ENCODE measurements at regions not wholly inside any gene's neighbourhood (a gene's known extent, or its start where the extent isn't known, plus 50 kb on each side); places are given as distances from the start of the nearest gene placed in this dataset.

DNA sequence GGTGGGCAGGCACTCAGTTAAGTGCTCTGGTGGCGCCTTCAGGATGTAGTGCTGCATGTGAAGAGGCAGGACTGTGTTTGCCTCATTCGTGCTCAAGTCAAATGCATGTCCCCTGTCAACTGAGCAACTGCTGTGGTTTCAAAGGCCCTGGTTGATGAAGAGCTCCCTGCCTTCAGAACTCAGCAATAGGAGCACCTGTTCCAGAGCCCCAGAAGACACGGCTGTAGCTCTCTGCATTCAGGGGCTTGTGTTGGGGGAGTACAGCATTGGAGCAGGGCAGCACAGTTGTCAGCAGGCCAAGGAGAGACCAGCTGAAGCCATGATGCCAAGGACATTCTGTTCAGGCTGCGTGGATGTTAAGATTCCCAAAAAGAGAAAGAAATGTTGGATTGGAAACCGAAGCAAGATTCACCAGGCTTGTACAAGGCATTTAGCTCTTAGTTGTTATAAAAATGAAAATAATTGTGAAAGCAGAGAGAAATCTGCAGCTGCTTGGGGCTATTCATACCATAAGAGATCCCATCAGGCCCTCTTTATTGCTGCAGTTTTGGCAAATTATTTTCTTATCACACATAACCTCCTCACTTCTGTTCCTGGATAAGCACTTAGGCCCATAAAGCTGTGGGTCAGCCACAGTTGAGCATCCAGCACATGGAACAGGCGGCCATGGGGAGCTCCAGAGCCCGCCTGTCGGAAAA, 252.4 kb upstream of the ZNF521 start:
- no peak for DNase-seq
- Histone ChIP-seq H2BK120ac (ENCODE audit: low read depth, low read length) (no peak overlapping the region), H3K27me3 (ENCODE audit: control insufficient read depth, insufficient read depth, low read length) (peaks cover 18% of the 10 kb centered on the region), H3K9me3 (ENCODE audit: control insufficient read depth, insufficient read depth, low read length) (no peaks in the 10 kb centered on the region), H2AK5ac (ENCODE audit: low read depth, low read length) (no peak overlapping the region), H2AFZ (replicated peaks; ENCODE audit: low read length, poor library complexity) (no peak overlapping the region), H3K9me1 (ENCODE audit: insufficient read depth, low read length) (no peaks in the 10 kb centered on the region), H3K27ac (ENCODE audit: insufficient read depth, low read length) (no peak overlapping the region), H3K18ac (ENCODE audit: low read depth, low read length) (no peak overlapping the region), H3K56ac (ENCODE audit: extremely low read depth, insufficient read depth, low read length) (no peak overlapping the region), H3K36me3 (ENCODE audit: control insufficient read depth, insufficient read depth, low read length) (no peaks in the 10 kb centered on the region), H4K8ac (ENCODE audit: low read depth in 2 of 2, low read length in 2 of 2) (no peak overlapping the region), H4K20me1 (ENCODE audit: insufficient read depth, low read length) (no peaks in the 10 kb centered on the region), H4K5ac (ENCODE audit: low read depth, low read length) (no peak overlapping the region), H2AK9ac (replicated peaks; ENCODE audit: low read depth, low read length, poor library complexity) (no peak overlapping the region), H3K9ac (ENCODE audit: low read depth, low read length) (no peak overlapping the region), H3K23ac (ENCODE audit: low read depth, low read length) (no peak overlapping the region), H3K4me3 (ENCODE audit: insufficient read depth, low read depth, low read length) (no peak overlapping the region), H3K4ac (ENCODE audit: low read depth, low read length) (no peak overlapping the region), H2BK20ac (ENCODE audit: low read depth, low read length) (no peak overlapping the region), H3K4me1 (ENCODE audit: control insufficient read depth, insufficient read depth, low read length) (no peaks in the 10 kb centered on the region), H2BK15ac (ENCODE audit: low read depth, low read length) (no peak overlapping the region), H3K14ac (replicated peaks; ENCODE audit: low read depth, low read length) (no peak overlapping the region), H3K4me2 (ENCODE audit: low read depth, low read length) (no peak overlapping the region), H2BK5ac (ENCODE audit: low read depth, low read length, poor library complexity, severe bottlenecking) (no peak overlapping the region), H4K91ac (ENCODE audit: insufficient read depth, low read depth, low read length) (no peak overlapping the region), H3K79me1 (ENCODE audit: low read depth in 1 of 2, low read length in 2 of 2) (no peaks in the 10 kb centered on the region)
- in situ Hi-C loops (cut with MboI; ENCODE audit: low sequenced_read_pairs) = no loop called here
- no TSS peak for BruUV-seq (replicated peaks)
- dilution Hi-C loops (cut with HindIII; ENCODE audit: low sequenced_read_pairs, unreplicated experiment) = no loop called here
- intact Hi-C loops (cut with micrococcal nuclease) = no loop called here
- TF ChIP-seq MAZ (IDR thresholded peaks at IDR 0.05; ENCODE audit: borderline replicate concordance, low read depth, low read length) = no peak
- TF ChIP-seq MAFK (IDR thresholded peaks at IDR 0.05; ENCODE audit: low read depth, low read length) = no peak
- TF ChIP-seq NFE2L2 (IDR thresholded peaks at IDR 0.05; ENCODE audit: low read depth, low read length) = no peak
- no peak for TF ChIP-seq CTCF (conservative IDR thresholded peaks at IDR 0.05; ENCODE audit: low read depth, low read length)
- no peak for TF ChIP-seq RAD21 (IDR thresholded peaks at IDR 0.05; ENCODE audit: low read length)
- TF ChIP-seq, protein P1, sequence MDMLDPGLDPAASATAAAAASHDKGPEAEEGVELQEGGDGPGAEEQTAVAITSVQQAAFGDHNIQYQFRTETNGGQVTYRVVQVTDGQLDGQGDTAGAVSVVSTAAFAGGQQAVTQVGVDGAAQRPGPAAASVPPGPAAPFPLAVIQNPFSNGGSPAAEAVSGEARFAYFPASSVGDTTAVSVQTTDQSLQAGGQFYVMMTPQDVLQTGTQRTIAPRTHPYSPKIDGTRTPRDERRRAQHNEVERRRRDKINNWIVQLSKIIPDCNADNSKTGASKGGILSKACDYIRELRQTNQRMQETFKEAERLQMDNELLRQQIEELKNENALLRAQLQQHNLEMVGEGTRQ (IDR thresholded peaks at IDR 0.05; ENCODE audit: low read depth, low read length) = no peak
- no peak for TF ChIP-seq SMC3 (IDR thresholded peaks at IDR 0.05; ENCODE audit: low read depth, low read length)
- TF ChIP-seq BHLHE40 (IDR thresholded peaks at IDR 0.05; ENCODE audit: low read depth, low read length) = no peak
- no peak for TF ChIP-seq CHD1 (IDR thresholded peaks at IDR 0.05; ENCODE audit: low read depth, low read length)
- TF ChIP-seq POLR2A (IDR thresholded peaks at IDR 0.05; ENCODE audit: low read depth, low read length) = no peak
- TF ChIP-seq, protein P2, sequence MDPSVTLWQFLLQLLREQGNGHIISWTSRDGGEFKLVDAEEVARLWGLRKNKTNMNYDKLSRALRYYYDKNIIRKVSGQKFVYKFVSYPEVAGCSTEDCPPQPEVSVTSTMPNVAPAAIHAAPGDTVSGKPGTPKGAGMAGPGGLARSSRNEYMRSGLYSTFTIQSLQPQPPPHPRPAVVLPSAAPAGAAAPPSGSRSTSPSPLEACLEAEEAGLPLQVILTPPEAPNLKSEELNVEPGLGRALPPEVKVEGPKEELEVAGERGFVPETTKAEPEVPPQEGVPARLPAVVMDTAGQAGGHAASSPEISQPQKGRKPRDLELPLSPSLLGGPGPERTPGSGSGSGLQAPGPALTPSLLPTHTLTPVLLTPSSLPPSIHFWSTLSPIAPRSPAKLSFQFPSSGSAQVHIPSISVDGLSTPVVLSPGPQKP (IDR thresholded peaks at IDR 0.05; ENCODE audit: borderline replicate concordance, low read depth, low read length) = no peak
- no peak for TF ChIP-seq RFX5 (IDR thresholded peaks at IDR 0.05; ENCODE audit: low read depth, low read length)
- no peak for TF ChIP-seq CEBPB (IDR thresholded peaks at IDR 0.05; ENCODE audit: low read depth, low read length)
- no peak for TF ChIP-seq RCOR1 (IDR thresholded peaks at IDR 0.05; ENCODE audit: insufficient replicate concordance, low read length)
- no peak for TF ChIP-seq MXI1 (IDR thresholded peaks at IDR 0.05; ENCODE audit: borderline replicate concordance, low read depth, low read length)
- TF ChIP-seq FOS (IDR thresholded peaks at IDR 0.05; ENCODE audit: low read depth, low read length) = no peak
- CTCF ChIA-PET = no interaction called here
- POLR2A ChIA-PET (ENCODE audit: unreplicated experiment) = no interaction called here
- 65% methylated on average over 2 of the region's 8 CpGs; no CpG with 5 or more reads in 1 of the 2 experiments for WGBS, 2 experiments (ENCODE audit: extremely low coverage in 2 of 2, insufficient read length in 1 of 2)
- no peak for ATAC-seq (ENCODE audit: low read depth)

All from IMR-90 (cell line).